ENCODE measurements at regions not wholly inside any gene's neighbourhood (a gene's known extent, or its start where the extent isn't known, plus 50 kb on each side); places are given as distances from the start of the nearest gene placed in this dataset.

DNA sequence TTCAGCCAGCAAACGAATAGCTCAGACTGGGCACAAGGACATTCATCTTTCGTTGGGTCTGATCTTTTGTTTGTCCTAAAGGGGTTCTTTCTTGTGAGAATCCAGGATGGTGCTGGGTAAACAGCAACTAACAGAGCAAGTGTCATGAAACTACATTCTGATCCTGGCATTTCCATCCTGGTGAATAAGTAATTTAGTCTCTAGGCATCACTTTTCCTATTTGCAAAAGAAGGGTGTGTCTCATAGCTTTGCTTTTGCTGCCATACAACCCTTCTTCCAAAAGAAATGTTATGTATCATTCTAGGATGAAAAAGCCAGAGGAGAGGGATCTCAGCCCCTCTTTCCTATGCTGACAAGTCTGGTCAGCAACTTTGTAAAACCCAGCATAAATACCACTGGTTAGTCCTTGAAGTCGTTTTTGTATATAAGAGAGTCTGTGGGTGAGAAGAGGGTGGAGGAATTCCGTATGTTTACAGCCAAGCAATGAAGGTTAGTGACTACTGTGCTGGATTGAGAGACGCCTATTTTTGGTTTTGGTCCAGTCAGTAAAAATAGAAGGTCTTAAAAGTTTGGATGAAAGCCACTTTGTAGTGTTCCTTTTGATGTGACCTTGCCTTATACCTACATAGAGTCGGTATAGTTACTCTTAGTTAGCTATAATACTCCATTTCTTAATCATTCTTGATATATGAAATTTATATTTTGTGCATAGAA, 88.4 kb upstream of the SLC25A13 start:
- TF ChIP-seq, protein P1, sequence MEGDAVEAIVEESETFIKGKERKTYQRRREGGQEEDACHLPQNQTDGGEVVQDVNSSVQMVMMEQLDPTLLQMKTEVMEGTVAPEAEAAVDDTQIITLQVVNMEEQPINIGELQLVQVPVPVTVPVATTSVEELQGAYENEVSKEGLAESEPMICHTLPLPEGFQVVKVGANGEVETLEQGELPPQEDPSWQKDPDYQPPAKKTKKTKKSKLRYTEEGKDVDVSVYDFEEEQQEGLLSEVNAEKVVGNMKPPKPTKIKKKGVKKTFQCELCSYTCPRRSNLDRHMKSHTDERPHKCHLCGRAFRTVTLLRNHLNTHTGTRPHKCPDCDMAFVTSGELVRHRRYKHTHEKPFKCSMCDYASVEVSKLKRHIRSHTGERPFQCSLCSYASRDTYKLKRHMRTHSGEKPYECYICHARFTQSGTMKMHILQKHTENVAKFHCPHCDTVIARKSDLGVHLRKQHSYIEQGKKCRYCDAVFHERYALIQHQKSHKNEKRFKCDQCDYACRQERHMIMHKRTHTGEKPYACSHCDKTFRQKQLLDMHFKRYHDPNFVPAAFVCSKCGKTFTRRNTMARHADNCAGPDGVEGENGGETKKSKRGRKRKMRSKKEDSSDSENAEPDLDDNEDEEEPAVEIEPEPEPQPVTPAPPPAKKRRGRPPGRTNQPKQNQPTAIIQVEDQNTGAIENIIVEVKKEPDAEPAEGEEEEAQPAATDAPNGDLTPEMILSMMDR (conservative IDR thresholded peaks at IDR 0.05; ENCODE audit: low read depth, low read length) = no peak
- TF ChIP-seq EZH2 (IDR thresholded peaks at IDR 0.05; ENCODE audit: borderline replicate concordance, low read depth, low read length, poor library complexity, severe bottlenecking) = no peak

Measured in A673 (cell line).